HL-60 (cell line): ENCODE measurements at regions not wholly inside any gene's neighbourhood (a gene's known extent, or its start where the extent isn't known, plus 50 kb on each side); places are given as distances from the start of the nearest gene placed in this dataset.

ENCODE experiments used
- DNase-seq, 2 experiments: peaks; one replicate each; pipeline ENCODE4 v3.0.0-alpha.2; 2010 to 2020; ENCODE audit warnings: low read depth in 1 of 2, low spot score in 1 of 2
- H3K27ac ChIP-seq: fragments of 250-450 bp; sonication (Bioruptor Pico); replicated peaks from 2 replicates; pipeline ENCODE4 v1.5.1; 2020; ENCODE audit warnings: mild to moderate bottlenecking, moderate library complexity
- H3K27me3 ChIP-seq: fragments of 250-450 bp; sonication (Bioruptor Pico); 2 replicates; pipeline ENCODE4 v1.5.1; 2021; ENCODE audit warnings: mild to moderate bottlenecking, moderate library complexity; ENCODE audit not compliant: insufficient read depth, poor library complexity, severe bottlenecking
- H3K4me3 ChIP-seq: replicated peaks from 2 replicates; pipeline ENCODE4 v1.5.1; 2011; ENCODE audit warnings: mild to moderate bottlenecking, control low read depth, low read length; ENCODE audit not compliant: insufficient read depth
- CTCF ChIP-seq: IDR thresholded peaks from one replicate; pipeline ENCODE4 v1.5.1; 2011; ENCODE audit warnings: low read length, control low read depth, inconsistent platforms; ENCODE audit not compliant: insufficient read depth
- GABPA ChIP-seq: IDR thresholded peaks from 2 replicates; pipeline ENCODE4 v1.6.1; 2012; ENCODE audit warnings: low read depth
- POLR2AphosphoS5 ChIP-seq: IDR thresholded peaks from 2 replicates; pipeline ENCODE4 v1.6.1; 2012; ENCODE audit warnings: low read depth
- REST ChIP-seq: IDR thresholded peaks from 2 replicates; pipeline ENCODE4 v1.6.1; 2012; ENCODE audit warnings: low read depth; ENCODE audit not compliant: insufficient replicate concordance
- SPI1 ChIP-seq: IDR thresholded peaks from 2 replicates; pipeline ENCODE4 v1.6.1; 2012; ENCODE audit warnings: low read depth, mild to moderate bottlenecking, borderline replicate concordance

- H3K27me3 ChIP-seq: no peaks in the 10 kb centered on the region
- no peak overlapping the region for H3K4me3 ChIP-seq
- DNase-seq: no peak
- H3K27ac ChIP-seq: no peak overlapping the region
- TF ChIP-seq SPI1 (no peak), POLR2AphosphoS5 (no peak), GABPA (no peak), REST (no peak), CTCF (peak; percentile 10)
These were observed 153.4 kb upstream of the POU5F2 start for GRCh38 chr5:93894601-93895354.

- DNase-seq: no peak
- H3K27me3 ChIP-seq: no peaks in the 10 kb centered on the region
- no peak for TF ChIP-seq REST
- TF ChIP-seq POLR2AphosphoS5: no peak
- no peak for TF ChIP-seq SPI1
- no peak for TF ChIP-seq CTCF
- TF ChIP-seq GABPA: no peak
- H3K27ac ChIP-seq: no peak overlapping the region
- H3K4me3 ChIP-seq: no peak overlapping the region
These were observed 151.7 kb upstream of the POU5F2 start for GRCh38 chr5:93893075-93893474.

- TF ChIP-seq CTCF: no peak
- TF ChIP-seq POLR2AphosphoS5: no peak
- TF ChIP-seq SPI1: no peak
- TF ChIP-seq REST: no peak
- no peak for TF ChIP-seq GABPA
- H3K27ac ChIP-seq: no peak overlapping the region
- H3K27me3 ChIP-seq: no peaks in the 10 kb centered on the region
- no peak for DNase-seq
- H3K4me3 ChIP-seq: no peak overlapping the region
These were observed 151.1 kb upstream of the POU5F2 start for GRCh38 chr5:93892481-93892880.
